Activated B cell treated with CpG ODN at 0.5 μM for 24 hours (primary cell): ENCODE measurements at regions not wholly inside any gene's neighbourhood (a gene's known extent, or its start where the extent isn't known, plus 50 kb on each side); places are given as distances from the start of the nearest gene placed in this dataset.

Experiments
- ATAC-seq: fragments of 200-7000 bp; cut with Tn5 transposase; one replicate; pipeline ENCODE4 v1.10.0; 2021; ENCODE audit warnings: low read depth, mild to moderate bottlenecking, moderate library complexity
- CTCF ChIA-PET: fragments of 350-600 bp; sonication (Branson Sonifier 250); formaldehyde crosslinking; loops from one replicate; lab custom pipeline; 2021; ENCODE audit warnings: antibody characterized with exemption; lab: Charles Lee
- POLR2A ChIA-PET: fragments of 350-600 bp; sonication (Branson Sonifier 250); formaldehyde crosslinking; loops from one replicate; lab custom pipeline; 2021; ENCODE audit warnings: antibody characterized with exemption; lab: Charles Lee
- DNase-seq: peaks from one replicate; pipeline ENCODE4 v3.0.0; 2022
- H3K27ac Mint-ChIP-seq: one replicate; pipeline ENCODE4 v1.8.0; 2020; ENCODE audit warnings: mixed read lengths
- H3K27me3 Mint-ChIP-seq: one replicate; pipeline ENCODE4 v1.8.0; 2021; ENCODE audit warnings: mixed read lengths
- H3K36me3 Mint-ChIP-seq: one replicate; pipeline ENCODE4 v1.8.0; 2021; ENCODE audit warnings: low read depth, mixed read lengths
- H3K4me1 Mint-ChIP-seq: one replicate; pipeline ENCODE4 v1.8.0; 2021; ENCODE audit warnings: mixed read lengths
- H3K4me3 Mint-ChIP-seq: one replicate; pipeline ENCODE4 v1.8.0; 2020; ENCODE audit warnings: mild to moderate bottlenecking, mixed read lengths
- H3K9me3 Mint-ChIP-seq: one replicate; pipeline ENCODE4 v1.8.0; 2020; ENCODE audit warnings: mixed read lengths
- intact Hi-C: fragments of 100-400 bp; cut with micrococcal nuclease; formaldehyde crosslinking; loops from one replicate; pipeline ENCODE4 v1.15.1; 2024
- TF ChIP-seq, protein P1 (sequence below): fragments of 200-600 bp; IDR thresholded peaks from one replicate; pipeline ENCODE4 v1.8.0; 2022; ENCODE audit warnings: antibody characterized with exemption, mild to moderate bottlenecking

DNA sequence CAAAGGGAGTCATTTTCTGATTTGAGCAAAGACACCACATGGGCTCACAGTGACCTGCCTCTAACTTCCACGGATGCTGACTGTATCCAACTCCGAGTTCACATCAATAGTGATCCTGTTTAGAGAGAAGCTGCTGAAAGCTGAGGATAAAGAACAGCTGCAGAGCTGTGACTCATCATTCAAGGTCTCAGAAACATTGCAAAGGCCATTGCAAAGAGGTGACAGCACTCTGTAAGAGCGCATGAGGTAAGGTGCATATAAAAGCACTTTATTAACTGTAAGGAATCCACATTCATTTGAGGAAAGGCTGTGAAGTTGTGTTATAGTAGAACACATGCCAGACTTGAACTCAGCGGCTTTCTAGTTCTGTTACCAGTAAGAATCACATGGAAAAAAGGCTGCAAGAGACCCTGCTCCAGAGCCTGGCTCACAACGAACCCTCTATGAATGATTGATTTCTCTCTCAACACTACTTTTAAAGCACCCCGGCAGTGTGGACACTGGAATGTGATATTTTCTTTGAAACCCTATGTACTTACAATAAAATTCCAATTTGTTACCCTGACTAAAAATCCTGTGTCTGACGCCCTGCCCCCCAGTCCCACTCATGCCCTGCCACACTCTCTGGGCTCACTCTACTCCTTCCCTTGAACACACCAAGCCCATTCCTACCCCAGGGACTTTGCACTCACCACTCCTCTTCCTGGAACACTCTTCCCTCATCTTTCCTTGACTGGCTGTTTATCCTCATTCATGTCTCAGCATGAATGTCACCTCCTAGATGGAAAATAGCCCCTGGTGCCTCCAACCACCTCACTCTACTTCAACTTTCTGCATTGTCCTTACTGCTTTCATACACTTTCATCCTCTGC lies 111.2 kb downstream of the LSM3 start:
- no peak overlapping the region for H3K4me3 Mint-ChIP-seq
- no peak overlapping the region for H3K27ac Mint-ChIP-seq
- peaks cover 7% of the 10 kb centered on the region for H3K27me3 Mint-ChIP-seq
- intact Hi-C loops: no loop called here
- TF ChIP-seq, protein P1, sequence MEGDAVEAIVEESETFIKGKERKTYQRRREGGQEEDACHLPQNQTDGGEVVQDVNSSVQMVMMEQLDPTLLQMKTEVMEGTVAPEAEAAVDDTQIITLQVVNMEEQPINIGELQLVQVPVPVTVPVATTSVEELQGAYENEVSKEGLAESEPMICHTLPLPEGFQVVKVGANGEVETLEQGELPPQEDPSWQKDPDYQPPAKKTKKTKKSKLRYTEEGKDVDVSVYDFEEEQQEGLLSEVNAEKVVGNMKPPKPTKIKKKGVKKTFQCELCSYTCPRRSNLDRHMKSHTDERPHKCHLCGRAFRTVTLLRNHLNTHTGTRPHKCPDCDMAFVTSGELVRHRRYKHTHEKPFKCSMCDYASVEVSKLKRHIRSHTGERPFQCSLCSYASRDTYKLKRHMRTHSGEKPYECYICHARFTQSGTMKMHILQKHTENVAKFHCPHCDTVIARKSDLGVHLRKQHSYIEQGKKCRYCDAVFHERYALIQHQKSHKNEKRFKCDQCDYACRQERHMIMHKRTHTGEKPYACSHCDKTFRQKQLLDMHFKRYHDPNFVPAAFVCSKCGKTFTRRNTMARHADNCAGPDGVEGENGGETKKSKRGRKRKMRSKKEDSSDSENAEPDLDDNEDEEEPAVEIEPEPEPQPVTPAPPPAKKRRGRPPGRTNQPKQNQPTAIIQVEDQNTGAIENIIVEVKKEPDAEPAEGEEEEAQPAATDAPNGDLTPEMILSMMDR: no peak
- ATAC-seq: no peak
- no peaks in the 10 kb centered on the region for H3K36me3 Mint-ChIP-seq
- ChIA-PET CTCF (no interaction called here), POLR2A (no interaction called here)
- no peaks in the 10 kb centered on the region for H3K9me3 Mint-ChIP-seq
- DNase-seq: no peak
- H3K4me1 Mint-ChIP-seq: no peaks in the 10 kb centered on the region

DNA sequence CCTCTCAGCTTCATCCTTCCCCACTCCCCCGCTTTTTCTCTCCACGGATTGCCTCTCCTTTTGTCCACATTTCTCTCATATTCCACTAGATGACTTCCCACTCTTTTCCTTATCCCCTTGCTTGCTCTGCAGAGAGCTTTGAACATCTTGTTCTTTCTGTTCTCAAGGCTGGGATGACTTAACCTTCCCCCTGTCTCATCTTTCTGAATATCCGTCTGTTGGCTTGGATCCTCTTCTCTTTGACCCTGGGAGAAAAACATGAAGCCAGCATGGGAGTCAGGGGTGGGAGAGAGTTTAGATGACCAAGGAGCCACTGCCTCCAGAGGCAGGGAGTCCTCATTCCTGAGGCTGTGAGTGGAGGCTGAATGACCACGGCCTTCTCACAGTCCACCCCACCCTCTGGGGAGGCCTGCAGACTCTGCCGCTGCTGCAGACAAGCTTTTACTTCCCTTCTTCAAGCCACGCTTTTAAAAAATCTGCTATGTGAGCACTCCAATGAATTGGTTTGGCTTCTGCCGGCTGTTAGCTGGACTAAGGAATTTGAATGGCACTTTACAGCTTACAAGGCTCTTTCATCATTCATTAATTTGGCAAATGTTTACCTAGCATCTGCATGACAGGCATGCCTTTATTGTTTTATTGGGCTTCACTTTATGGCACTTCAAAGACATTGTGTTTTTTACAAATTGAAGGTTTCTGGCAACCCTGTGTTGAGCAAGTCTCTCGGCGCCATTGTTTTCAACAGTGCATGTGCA lies 111.6 kb upstream of the SLC6A6 start:
- Mint-ChIP-seq H3K4me3 (no peak overlapping the region), H3K4me1 (no peaks in the 10 kb centered on the region), H3K36me3 (no peaks in the 10 kb centered on the region), H3K27me3 (peaks cover 6% of the 10 kb centered on the region), H3K27ac (no peak overlapping the region), H3K9me3 (no peaks in the 10 kb centered on the region)
- intact Hi-C loops: no loop called here
- TF ChIP-seq, protein P1: no peak
- CTCF ChIA-PET: no interaction called here
- no peak for ATAC-seq
- no peak for DNase-seq
- POLR2A ChIA-PET: no interaction called here

DNA sequence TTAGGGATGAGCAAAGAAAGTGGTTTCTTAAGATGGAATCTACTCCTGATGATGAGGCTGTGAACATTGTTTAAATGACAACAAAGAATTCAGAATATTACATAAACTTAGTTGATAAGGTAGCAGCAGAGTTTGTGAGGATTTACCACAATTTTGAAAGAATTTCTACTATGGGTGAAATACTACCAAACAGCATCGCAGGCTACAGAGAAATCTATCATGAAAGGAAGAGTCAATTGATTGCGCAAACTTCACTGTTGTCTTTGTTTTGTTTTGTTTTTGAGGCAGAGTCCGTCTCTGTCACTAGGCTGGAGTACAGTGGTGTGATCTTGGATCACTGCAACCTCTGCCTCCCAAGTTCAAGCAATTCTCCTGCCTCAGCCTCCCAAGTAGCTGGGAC lies 107.4 kb upstream of the SLC6A6 start:
- Mint-ChIP-seq H3K27me3 (peaks cover 13% of the 10 kb centered on the region), H3K27ac (no peak overlapping the region), H3K4me3 (no peak overlapping the region), H3K4me1 (no peaks in the 10 kb centered on the region), H3K36me3 (no peaks in the 10 kb centered on the region), H3K9me3 (no peaks in the 10 kb centered on the region)
- ChIA-PET CTCF (no interaction called here), POLR2A (no interaction called here)
- DNase-seq (no peak), ATAC-seq (no peak)
- TF ChIP-seq, protein P1: no peak
- intact Hi-C loops: no loop called here

DNA sequence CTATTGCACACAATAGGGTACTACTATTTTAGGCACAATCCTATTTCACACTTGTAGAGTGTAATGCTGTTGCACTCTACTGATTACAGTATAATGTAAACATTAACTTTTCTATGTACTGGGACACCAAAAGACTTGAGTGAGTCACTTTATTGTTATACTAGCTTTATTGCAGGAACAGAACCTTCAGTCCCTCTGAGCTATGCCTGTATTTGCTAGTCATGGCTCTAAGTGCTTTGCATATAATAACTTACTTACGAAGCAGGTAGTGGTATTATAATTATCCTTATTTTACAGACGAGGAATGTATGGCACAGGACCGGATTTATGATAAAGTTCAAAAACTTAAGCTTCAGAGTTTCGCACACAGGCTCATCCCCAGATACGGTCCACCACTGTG lies 106.6 kb upstream of the SLC6A6 start:
- H3K27me3 Mint-ChIP-seq: peaks cover 13% of the 10 kb centered on the region
- ChIA-PET CTCF (no interaction called here), POLR2A (no interaction called here)
- no peaks in the 10 kb centered on the region for H3K36me3 Mint-ChIP-seq
- DNase-seq (no peak), ATAC-seq (no peak)
- no peaks in the 10 kb centered on the region for H3K4me1 Mint-ChIP-seq
- TF ChIP-seq, protein P1: no peak
- H3K27ac Mint-ChIP-seq: no peak overlapping the region
- intact Hi-C loops: no loop called here
- H3K4me3 Mint-ChIP-seq: no peak overlapping the region
- no peaks in the 10 kb centered on the region for H3K9me3 Mint-ChIP-seq

DNA sequence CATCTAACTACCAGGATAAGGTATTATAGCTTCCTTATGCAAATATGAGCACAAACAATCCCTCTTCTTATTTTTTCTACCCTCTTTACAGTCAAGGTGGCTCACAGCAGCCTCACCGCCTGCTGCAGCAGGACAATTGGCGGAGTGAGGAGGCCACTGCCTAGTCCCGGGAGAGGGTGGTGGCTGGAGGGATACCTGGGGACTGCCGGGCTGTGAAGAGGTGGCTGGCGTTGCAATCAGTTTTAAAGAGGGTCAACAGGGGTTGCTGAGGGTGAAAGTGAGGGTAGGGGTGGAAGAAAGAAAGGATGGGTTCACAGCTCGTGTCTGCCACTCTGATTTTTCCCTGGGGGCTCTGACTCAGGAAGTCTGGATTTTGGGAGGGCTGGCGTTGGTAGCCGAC lies 105.1 kb upstream of the SLC6A6 start:
- TF ChIP-seq, protein P1: no peak
- no peak overlapping the region for H3K27ac Mint-ChIP-seq
- POLR2A ChIA-PET: no interaction called here
- DNase-seq: no peak
- H3K9me3 Mint-ChIP-seq: no peaks in the 10 kb centered on the region
- H3K27me3 Mint-ChIP-seq: peaks cover 13% of the 10 kb centered on the region
- no peak overlapping the region for H3K4me3 Mint-ChIP-seq
- intact Hi-C loops: no loop called here
- H3K36me3 Mint-ChIP-seq: no peaks in the 10 kb centered on the region
- ATAC-seq: no peak
- no peaks in the 10 kb centered on the region for H3K4me1 Mint-ChIP-seq
- CTCF ChIA-PET: no interaction called here
